ENCODE measurements at regions not wholly inside any gene's neighbourhood (a gene's known extent, or its start where the extent isn't known, plus 50 kb on each side); places are given as distances from the start of the nearest gene placed in this dataset.
"Not testable (repeated sequence)": the region's sequence is repeated elsewhere in the genome, so short reads cannot be mapped to it uniquely, and the experiment has no call there.

DNA sequence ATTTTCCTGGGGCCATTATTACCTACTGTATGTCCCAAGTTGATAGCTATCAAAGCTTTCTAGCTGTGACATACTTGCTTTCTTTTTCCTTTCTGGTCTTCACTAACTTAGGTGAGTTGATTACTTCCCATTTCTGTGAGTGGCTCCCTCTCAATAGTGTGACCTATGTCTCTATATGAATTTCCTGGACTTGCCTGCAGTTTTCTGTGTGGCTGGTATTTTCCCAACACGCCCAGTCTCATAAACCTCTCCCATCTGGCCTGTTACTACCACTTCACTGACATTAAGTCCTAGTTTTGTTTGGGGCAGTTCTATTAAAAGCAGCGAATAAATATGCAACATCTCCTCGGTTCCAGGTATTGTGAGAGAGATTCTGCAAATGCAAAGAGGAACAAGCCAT, 671.2 kb downstream of the SI start:
- DNase-seq, result no peak
- no peaks in the 10 kb centered on the region for H3K9me3 Mint-ChIP-seq (ENCODE audit: low read depth, unreplicated experiment)
- no peaks in the 10 kb centered on the region for H3K36me3 Mint-ChIP-seq (ENCODE audit: insufficient read depth, unreplicated experiment)
- CTCF ChIA-PET, result no interaction called here
- H3K27me3 Mint-ChIP-seq (ENCODE audit: unreplicated experiment), result no peaks in the 10 kb centered on the region
- H3K4me3 Mint-ChIP-seq (ENCODE audit: low read depth, unreplicated experiment), result no peak overlapping the region
- BruUV-seq (replicated peaks), result no TSS peak
- intact Hi-C loops (cut with micrococcal nuclease; ENCODE audit: unreplicated experiment), result no loop called here
- H3K27ac Mint-ChIP-seq (ENCODE audit: unreplicated experiment), result no peak overlapping the region
- TF ChIP-seq, protein P1, sequence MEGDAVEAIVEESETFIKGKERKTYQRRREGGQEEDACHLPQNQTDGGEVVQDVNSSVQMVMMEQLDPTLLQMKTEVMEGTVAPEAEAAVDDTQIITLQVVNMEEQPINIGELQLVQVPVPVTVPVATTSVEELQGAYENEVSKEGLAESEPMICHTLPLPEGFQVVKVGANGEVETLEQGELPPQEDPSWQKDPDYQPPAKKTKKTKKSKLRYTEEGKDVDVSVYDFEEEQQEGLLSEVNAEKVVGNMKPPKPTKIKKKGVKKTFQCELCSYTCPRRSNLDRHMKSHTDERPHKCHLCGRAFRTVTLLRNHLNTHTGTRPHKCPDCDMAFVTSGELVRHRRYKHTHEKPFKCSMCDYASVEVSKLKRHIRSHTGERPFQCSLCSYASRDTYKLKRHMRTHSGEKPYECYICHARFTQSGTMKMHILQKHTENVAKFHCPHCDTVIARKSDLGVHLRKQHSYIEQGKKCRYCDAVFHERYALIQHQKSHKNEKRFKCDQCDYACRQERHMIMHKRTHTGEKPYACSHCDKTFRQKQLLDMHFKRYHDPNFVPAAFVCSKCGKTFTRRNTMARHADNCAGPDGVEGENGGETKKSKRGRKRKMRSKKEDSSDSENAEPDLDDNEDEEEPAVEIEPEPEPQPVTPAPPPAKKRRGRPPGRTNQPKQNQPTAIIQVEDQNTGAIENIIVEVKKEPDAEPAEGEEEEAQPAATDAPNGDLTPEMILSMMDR (IDR thresholded peaks at IDR 0.05; ENCODE audit: unreplicated experiment), result no peak
- no peaks in the 10 kb centered on the region for H3K4me1 Mint-ChIP-seq (ENCODE audit: low read depth, unreplicated experiment)

DNA sequence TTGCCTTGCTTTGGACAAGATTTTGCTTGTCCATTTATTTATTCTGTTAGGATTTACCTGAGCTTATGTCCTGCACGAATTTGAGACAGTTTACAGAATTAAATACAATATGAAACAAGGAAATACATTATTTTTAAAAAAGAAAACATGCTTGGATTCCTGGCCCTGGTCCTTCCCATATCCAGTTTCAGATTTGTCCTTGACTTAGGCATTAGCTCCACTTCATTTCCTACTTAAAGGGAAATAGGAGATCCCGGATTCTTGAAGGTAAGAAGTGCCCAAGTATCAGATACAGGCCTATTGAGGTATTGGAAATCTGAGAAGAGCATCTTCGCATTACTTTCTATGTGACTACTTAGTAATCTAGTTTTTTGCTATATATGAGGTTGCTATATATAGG, 672.0 kb downstream of the SI start:
- Mint-ChIP-seq H3K27ac (ENCODE audit: unreplicated experiment) (no peak overlapping the region), H3K36me3 (ENCODE audit: insufficient read depth, unreplicated experiment) (no peaks in the 10 kb centered on the region), H3K4me1 (ENCODE audit: low read depth, unreplicated experiment) (no peaks in the 10 kb centered on the region), H3K4me3 (ENCODE audit: low read depth, unreplicated experiment) (no peak overlapping the region), H3K27me3 (ENCODE audit: unreplicated experiment) (no peaks in the 10 kb centered on the region), H3K9me3 (ENCODE audit: low read depth, unreplicated experiment) (peaks cover under 1% of the 10 kb centered on the region)
- intact Hi-C loops (cut with micrococcal nuclease; ENCODE audit: unreplicated experiment), result no loop called here
- DNase-seq, result no peak
- TF ChIP-seq, protein P1 (IDR thresholded peaks at IDR 0.05; ENCODE audit: unreplicated experiment), result no peak
- no TSS peak for BruUV-seq (replicated peaks)
- CTCF ChIA-PET, result no interaction called here

DNA sequence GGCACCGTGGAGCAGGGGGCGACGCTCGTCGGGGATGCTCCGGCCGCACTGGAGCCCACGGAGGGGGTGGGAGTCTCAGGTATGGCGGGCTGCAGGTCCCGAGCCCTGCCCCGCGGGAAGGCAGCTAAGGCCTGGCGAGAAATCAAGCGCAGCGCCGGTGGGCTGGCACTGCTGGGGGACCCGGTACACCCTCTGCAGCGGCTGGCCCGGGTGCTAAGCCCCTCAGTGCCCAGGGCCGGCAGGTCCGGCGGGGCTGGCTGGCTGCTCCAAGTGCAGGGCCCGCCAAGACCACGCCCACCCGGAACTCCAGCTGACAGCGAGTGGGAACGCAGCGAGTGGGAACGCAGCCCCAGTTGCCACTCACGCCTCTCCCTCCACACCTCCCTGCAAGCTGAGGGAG, 676.4 kb downstream of the SI start:
- no peak overlapping the region for H3K27ac Mint-ChIP-seq (ENCODE audit: unreplicated experiment)
- TF ChIP-seq, protein P1 (IDR thresholded peaks at IDR 0.05; ENCODE audit: unreplicated experiment), result no peak
- intact Hi-C loops (cut with micrococcal nuclease; ENCODE audit: unreplicated experiment), result no loop called here
- H3K9me3 Mint-ChIP-seq (ENCODE audit: low read depth, unreplicated experiment), result peaks cover 4% of the 10 kb centered on the region
- BruUV-seq (replicated peaks), result no TSS peak
- no peak for DNase-seq
- H3K4me1 Mint-ChIP-seq (ENCODE audit: low read depth, unreplicated experiment), result no peaks in the 10 kb centered on the region
- CTCF ChIA-PET, result no interaction called here
- H3K4me3 Mint-ChIP-seq (ENCODE audit: low read depth, unreplicated experiment), result no peak overlapping the region
- H3K36me3 Mint-ChIP-seq (ENCODE audit: insufficient read depth, unreplicated experiment), result no peaks in the 10 kb centered on the region
- H3K27me3 Mint-ChIP-seq (ENCODE audit: unreplicated experiment), result no peaks in the 10 kb centered on the region

DNA sequence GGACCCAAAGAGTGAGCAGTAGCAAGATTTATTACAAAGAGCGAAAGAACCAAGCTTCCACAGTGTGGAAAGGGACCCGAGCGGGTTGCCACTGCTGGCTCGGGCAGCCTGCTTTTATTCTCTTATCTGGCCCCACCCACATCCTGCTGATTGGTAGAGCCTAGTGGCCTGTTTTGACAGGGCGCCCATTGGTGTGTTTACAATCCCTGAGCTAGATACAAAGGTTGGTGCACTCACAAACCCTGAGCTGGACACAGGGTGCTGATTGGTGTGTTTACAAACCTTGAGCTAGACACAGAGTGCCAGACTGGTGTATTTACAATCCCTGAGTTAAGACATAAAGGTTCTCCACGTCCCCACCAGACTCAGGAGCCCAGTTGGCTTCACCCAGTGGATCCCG, 676.9 kb downstream of the SI start:
- CTCF ChIA-PET; H3K4me3 Mint-ChIP-seq (ENCODE audit: low read depth, unreplicated experiment); BruUV-seq (replicated peaks); intact Hi-C loops (cut with micrococcal nuclease; ENCODE audit: unreplicated experiment); H3K36me3 Mint-ChIP-seq (ENCODE audit: insufficient read depth, unreplicated experiment); DNase-seq; H3K4me1 Mint-ChIP-seq (ENCODE audit: low read depth, unreplicated experiment); H3K27ac Mint-ChIP-seq (ENCODE audit: unreplicated experiment); H3K9me3 Mint-ChIP-seq (ENCODE audit: low read depth, unreplicated experiment); H3K27me3 Mint-ChIP-seq (ENCODE audit: unreplicated experiment): not testable (repeated sequence)

DNA sequence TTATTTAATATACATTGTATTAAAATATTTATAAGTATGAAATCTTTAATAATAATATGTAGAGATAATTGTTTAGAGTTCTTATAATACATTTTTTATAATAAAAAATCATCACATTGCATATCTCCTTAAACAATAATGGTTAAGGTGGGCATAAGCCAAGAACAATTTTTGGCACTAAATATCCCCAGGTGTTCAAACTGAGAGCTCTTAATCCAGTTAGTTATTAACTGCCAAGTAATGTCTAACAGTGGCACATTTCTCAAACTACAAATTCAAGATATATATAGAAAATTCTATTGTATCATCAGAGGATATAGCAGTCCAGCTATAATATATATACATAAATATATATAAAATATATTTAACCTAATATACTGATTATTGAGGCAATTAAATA, 680.8 kb downstream of the SI start:
- no TSS peak for BruUV-seq (replicated peaks)
- H3K27me3 Mint-ChIP-seq (ENCODE audit: unreplicated experiment), result no peaks in the 10 kb centered on the region
- no peaks in the 10 kb centered on the region for H3K36me3 Mint-ChIP-seq (ENCODE audit: insufficient read depth, unreplicated experiment)
- intact Hi-C loops (cut with micrococcal nuclease; ENCODE audit: unreplicated experiment), result no loop called here
- TF ChIP-seq, protein P1 (IDR thresholded peaks at IDR 0.05; ENCODE audit: unreplicated experiment), result no peak
- no peak overlapping the region for H3K4me3 Mint-ChIP-seq (ENCODE audit: low read depth, unreplicated experiment)
- no peak overlapping the region for H3K27ac Mint-ChIP-seq (ENCODE audit: unreplicated experiment)
- H3K4me1 Mint-ChIP-seq (ENCODE audit: low read depth, unreplicated experiment), result no peaks in the 10 kb centered on the region
- DNase-seq, result no peak
- CTCF ChIA-PET, result interaction anchor here (0.6 kb wide), 1 partner anchor 734 kb away, joined by 5 read pairs; no protein-coding TSS in a partner anchor
- peaks cover 4% of the 10 kb centered on the region for H3K9me3 Mint-ChIP-seq (ENCODE audit: low read depth, unreplicated experiment)

Data from Calu3 (cell line).